GM12878 (cell line): ENCODE measurements at regions not wholly inside any gene's neighbourhood (a gene's known extent, or its start where the extent isn't known, plus 50 kb on each side); places are given as distances from the start of the nearest gene placed in this dataset.

Experiments used
- NFYB ChIP-seq: IDR thresholded peaks from 2 replicates; pipeline ENCODE4 v1.6.1; 2011; ENCODE audit warnings: low read depth, mild to moderate bottlenecking, low read length, improper control_type of control experiment, moderate library complexity; ENCODE audit not compliant: insufficient read depth
- NRF1 ChIP-seq: conservative IDR thresholded peaks from 2 replicates; pipeline ENCODE4 v1.6.1; 2011; ENCODE audit warnings: mild to moderate bottlenecking, low read depth, low read length, improper control_type of control experiment
- POLR2A ChIP-seq: IDR thresholded peaks from 2 replicates; pipeline ENCODE4 v1.6.1; 2011; ENCODE audit warnings: low read depth, mild to moderate bottlenecking, low read length

DNA sequence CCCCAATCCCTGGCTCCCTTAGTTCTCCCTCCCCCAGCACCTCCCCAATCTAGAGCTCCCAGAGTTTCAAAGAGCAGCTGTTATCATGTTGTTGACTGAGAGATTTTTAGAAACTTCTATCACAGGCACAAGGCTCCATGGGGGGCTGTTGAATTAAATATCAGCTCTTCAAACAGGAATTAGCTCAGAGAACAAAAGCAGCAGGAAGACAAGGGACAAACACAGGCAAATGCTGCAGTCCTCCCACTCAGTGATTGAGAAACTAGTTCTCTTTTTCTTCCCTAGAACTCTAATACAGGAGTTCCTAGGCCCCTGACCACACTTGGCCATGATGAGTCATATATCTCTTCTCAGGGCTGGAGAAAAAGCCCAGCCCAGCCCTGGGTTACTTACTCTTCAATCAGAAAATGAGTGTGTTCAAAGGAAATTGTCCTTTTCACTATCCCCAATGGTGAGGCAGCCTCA lies 262.1 kb downstream of the IGSF11 start:
- no peak for TF ChIP-seq NFYB
- TF ChIP-seq NRF1 = no peak
- no peak for TF ChIP-seq POLR2A
